Uterus (tissue), 3 donors: ENCODE measurements at regions not wholly inside any gene's neighbourhood (a gene's known extent, or its start where the extent isn't known, plus 50 kb on each side); places are given as distances from the start of the nearest gene placed in this dataset.

ENCODE experiments used
- DNase-seq, 2 donors: peaks; one replicate each; pipeline ENCODE4 v3.0.0-alpha.2; 2019 to 2020
- H3K27ac ChIP-seq, 2 donors: fragments of 200-600 bp; sonication (generic); 1 replicate in 1 of 2; 2 replicates in 1 of 2; pipeline ENCODE4 v1.5.1; 2016 to 2018
- H3K27me3 ChIP-seq, 2 donors: fragments of 200-600 bp; sonication (generic); one replicate each; pipeline ENCODE4 v1.5.1; 2018 to 2019; ENCODE audit warnings: control low read depth in 1 of 2
- H3K36me3 ChIP-seq, 2 donors: fragments of 200-600 bp; sonication (generic); one replicate each; pipeline ENCODE4 v1.5.1; 2019; ENCODE audit warnings: control low read depth in 1 of 2
- H3K4me1 ChIP-seq, 2 donors: fragments of 200-600 bp; sonication (generic); one replicate each; pipeline ENCODE4 v1.5.1; 2018 to 2019; ENCODE audit warnings: control low read depth in 1 of 2
- H3K4me3 ChIP-seq, 2 donors: fragments of 200-600 bp; sonication (generic); 1 replicate in 1 of 2; 2 replicates in 1 of 2; pipeline ENCODE4 v1.5.1; 2018 to 2019; ENCODE audit warnings: mild to moderate bottlenecking in 1 of 2
- H3K9me3 ChIP-seq, 2 donors: fragments of 200-600 bp; sonication (generic); one replicate each; pipeline ENCODE4 v1.5.1; 2019; ENCODE audit warnings: control low read depth in 1 of 2
- CTCF ChIP-seq, 4 experiments: fragments of 200-600 bp in 2 of 4; fragments of 450-650 bp in 2 of 4; sonication (generic) in 2 of 4; IDR thresholded peaks; one replicate each; pipeline ENCODE4 v1.5.1; 2016 to 2019; ENCODE audit warnings: antibody characterized with exemption in 4 of 4, mild to moderate bottlenecking in 2 of 4, moderate library complexity in 1 of 4
- POLR2A ChIP-seq, 2 donors: fragments of 450-650 bp; IDR thresholded peaks; one replicate each; pipeline ENCODE4 v1.6.1; 2016; ENCODE audit warnings: antibody characterized with exemption in 2 of 2, mild to moderate bottlenecking in 1 of 2, moderate library complexity in 1 of 2
- intact Hi-C: fragments of 100-400 bp; cut with DNase I; formaldehyde crosslinking; loops from one replicate; pipeline ENCODE4 v1.15.1; 2023; ENCODE audit warnings: low total_unique reads
- donor health status: DM: yes; HTN: yes; CAD: no.

GRCh38 chr6:106757267-106757666, 127.9 kb downstream of the QRSL1 start:
- no peaks in the 10 kb centered on the region for H3K27me3 ChIP-seq
- DNase-seq, result no peak
- no peaks in the 10 kb centered on the region for H3K4me1 ChIP-seq
- no peak overlapping the region for H3K27ac ChIP-seq
- intact Hi-C loops, result no loop called here
- no peaks in the 10 kb centered on the region for H3K9me3 ChIP-seq
- no peaks in the 10 kb centered on the region for H3K36me3 ChIP-seq
- TF ChIP-seq POLR2A (IDR thresholded peaks at IDR 0.05), result no peak
- TF ChIP-seq CTCF (IDR thresholded peaks at IDR 0.05), result no peak
- no peak overlapping the region for H3K4me3 ChIP-seq

GRCh38 chr6:106754215-106754614, 124.8 kb downstream of the QRSL1 start:
- intact Hi-C loops, result no loop called here
- Histone ChIP-seq H3K9me3 (no peaks in the 10 kb centered on the region), H3K27ac (no peak overlapping the region), H3K4me3 (no peak overlapping the region), H3K27me3 (no peaks in the 10 kb centered on the region), H3K4me1 (no peaks in the 10 kb centered on the region), H3K36me3 (no peaks in the 10 kb centered on the region)
- TF ChIP-seq CTCF (IDR thresholded peaks at IDR 0.05), result no peak
- no peak for TF ChIP-seq POLR2A (IDR thresholded peaks at IDR 0.05)
- DNase-seq, result no peak

GRCh38 chr6:106752641-106753040, 123.3 kb downstream of the QRSL1 start:
- intact Hi-C loops, result no loop called here
- DNase-seq, result no peak
- H3K27me3 ChIP-seq, result no peaks in the 10 kb centered on the region
- no peak overlapping the region for H3K27ac ChIP-seq
- H3K9me3 ChIP-seq, result no peaks in the 10 kb centered on the region
- H3K4me1 ChIP-seq, result no peaks in the 10 kb centered on the region
- H3K4me3 ChIP-seq, result no peak overlapping the region
- no peak for TF ChIP-seq CTCF (IDR thresholded peaks at IDR 0.05)
- TF ChIP-seq POLR2A (IDR thresholded peaks at IDR 0.05), result no peak
- H3K36me3 ChIP-seq, result no peaks in the 10 kb centered on the region

DNA sequence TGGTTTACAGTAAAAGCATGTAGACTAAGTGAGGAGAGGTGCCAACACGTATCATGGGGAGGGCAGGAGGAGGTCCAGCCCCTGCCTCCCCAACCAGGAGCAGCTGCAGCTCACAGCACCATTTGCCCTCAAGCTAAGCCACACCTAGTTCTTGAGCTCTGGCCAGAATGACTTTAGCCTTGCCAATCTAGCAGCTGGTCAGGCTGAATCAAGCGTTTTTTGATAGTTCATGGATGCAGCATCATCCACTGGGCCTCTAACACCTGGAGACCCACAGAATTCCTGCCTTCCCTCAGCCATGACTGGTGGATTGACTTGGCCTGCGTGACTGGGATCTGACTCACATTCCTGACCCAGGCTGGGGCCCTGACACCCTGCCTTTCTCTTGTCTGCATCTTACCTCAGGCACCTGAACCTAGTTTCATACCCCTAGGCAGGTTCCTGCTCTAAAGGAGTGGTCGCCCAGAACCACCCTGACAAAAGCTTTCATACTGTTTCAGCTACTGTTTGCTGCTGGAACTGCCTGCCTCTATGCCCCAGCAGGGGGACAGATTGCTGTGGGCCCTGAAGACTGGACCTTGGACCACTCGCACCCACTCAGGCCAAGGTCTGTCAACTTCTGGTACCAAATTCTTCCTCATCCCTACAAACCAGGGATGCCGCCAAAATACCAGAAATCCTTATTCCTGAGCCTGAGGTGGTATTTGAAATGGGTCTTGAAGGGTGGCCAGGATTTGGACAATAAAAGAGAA, 122.3 kb downstream of the QRSL1 start:
- H3K36me3 ChIP-seq, result no peaks in the 10 kb centered on the region
- intact Hi-C loops, result no loop called here
- no peak overlapping the region for H3K4me3 ChIP-seq
- no peaks in the 10 kb centered on the region for H3K9me3 ChIP-seq
- no peak overlapping the region for H3K27ac ChIP-seq
- no peaks in the 10 kb centered on the region for H3K27me3 ChIP-seq
- no peak for DNase-seq
- no peak for TF ChIP-seq CTCF (IDR thresholded peaks at IDR 0.05)
- TF ChIP-seq POLR2A (IDR thresholded peaks at IDR 0.05), result no peak
- no peaks in the 10 kb centered on the region for H3K4me1 ChIP-seq

DNA sequence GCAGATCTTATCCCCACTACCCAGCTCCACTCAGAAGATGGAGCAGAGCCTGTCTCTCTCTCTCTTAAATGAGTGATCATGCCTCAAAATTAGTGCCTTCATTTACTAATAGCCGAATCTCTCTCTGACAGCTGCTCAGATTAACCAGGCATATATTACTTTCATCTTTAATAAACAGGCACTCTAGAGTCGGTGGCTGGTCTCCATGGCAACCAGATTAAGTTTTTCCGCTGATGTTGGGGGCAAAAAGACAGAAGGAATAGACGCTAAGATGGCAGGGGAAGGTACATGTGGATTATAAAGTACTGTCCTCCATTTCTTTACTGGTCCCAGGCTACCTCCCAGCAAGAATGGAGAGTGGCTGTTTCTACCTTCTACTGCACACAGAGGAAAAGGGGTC, 121.6 kb downstream of the QRSL1 start:
- intact Hi-C loops, result no loop called here
- no peak overlapping the region for H3K4me3 ChIP-seq
- no peaks in the 10 kb centered on the region for H3K36me3 ChIP-seq
- DNase-seq, result no peak
- H3K27me3 ChIP-seq, result no peaks in the 10 kb centered on the region
- no peaks in the 10 kb centered on the region for H3K4me1 ChIP-seq
- H3K27ac ChIP-seq, result no peak overlapping the region
- H3K9me3 ChIP-seq, result no peaks in the 10 kb centered on the region
- TF ChIP-seq POLR2A (IDR thresholded peaks at IDR 0.05) (no peak), CTCF (IDR thresholded peaks at IDR 0.05) (no peak)
